WTC11 (cell line): ENCODE measurements at regions not wholly inside any gene's neighbourhood (a gene's known extent, or its start where the extent isn't known, plus 50 kb on each side); places are given as distances from the start of the nearest gene placed in this dataset.

ENCODE experiments used
- NFYB ChIP-seq: sonication (generic); formaldehyde crosslinking; conservative IDR thresholded peaks from 2 replicates; pipeline ENCODE4 v1.8.0; 2022; ENCODE audit warnings: low read depth, missing genetic modification reagents
- TF ChIP-seq, protein P1 (sequence below): fragments of 200-600 bp; IDR thresholded peaks from 2 replicates; pipeline ENCODE4 v1.8.0; 2022; ENCODE audit warnings: antibody characterized with exemption

DNA sequence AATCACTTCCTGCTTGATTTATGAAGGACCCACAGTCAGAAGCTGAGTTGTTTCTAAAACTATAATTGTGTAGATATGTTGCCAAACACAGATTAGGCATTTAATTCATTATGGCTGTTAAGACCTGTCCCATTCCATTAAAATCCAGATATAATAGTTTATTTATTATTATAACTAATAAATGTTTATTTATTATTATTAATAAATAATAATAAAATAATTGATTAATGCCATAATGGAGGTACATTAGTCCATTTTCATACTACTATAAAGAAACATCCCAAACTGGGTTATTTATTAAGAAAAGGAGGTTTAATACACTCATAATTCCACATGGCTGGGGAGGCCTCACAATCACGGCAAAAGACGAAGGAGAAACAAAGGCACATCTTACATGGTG is 1240.9 kb downstream of the CDH11 start:
- no peak for TF ChIP-seq NFYB (CRISPR knock-in tag)
- TF ChIP-seq, protein P1, sequence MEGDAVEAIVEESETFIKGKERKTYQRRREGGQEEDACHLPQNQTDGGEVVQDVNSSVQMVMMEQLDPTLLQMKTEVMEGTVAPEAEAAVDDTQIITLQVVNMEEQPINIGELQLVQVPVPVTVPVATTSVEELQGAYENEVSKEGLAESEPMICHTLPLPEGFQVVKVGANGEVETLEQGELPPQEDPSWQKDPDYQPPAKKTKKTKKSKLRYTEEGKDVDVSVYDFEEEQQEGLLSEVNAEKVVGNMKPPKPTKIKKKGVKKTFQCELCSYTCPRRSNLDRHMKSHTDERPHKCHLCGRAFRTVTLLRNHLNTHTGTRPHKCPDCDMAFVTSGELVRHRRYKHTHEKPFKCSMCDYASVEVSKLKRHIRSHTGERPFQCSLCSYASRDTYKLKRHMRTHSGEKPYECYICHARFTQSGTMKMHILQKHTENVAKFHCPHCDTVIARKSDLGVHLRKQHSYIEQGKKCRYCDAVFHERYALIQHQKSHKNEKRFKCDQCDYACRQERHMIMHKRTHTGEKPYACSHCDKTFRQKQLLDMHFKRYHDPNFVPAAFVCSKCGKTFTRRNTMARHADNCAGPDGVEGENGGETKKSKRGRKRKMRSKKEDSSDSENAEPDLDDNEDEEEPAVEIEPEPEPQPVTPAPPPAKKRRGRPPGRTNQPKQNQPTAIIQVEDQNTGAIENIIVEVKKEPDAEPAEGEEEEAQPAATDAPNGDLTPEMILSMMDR: no peak
